OCI-LY7 (cell line): ENCODE measurements at regions not wholly inside any gene's neighbourhood (a gene's known extent, or its start where the extent isn't known, plus 50 kb on each side); places are given as distances from the start of the nearest gene placed in this dataset.

Source experiments
- CTCF ChIP-seq: fragments of 200-600 bp; sonication (generic); conservative IDR thresholded peaks from 2 replicates; pipeline ENCODE4 v1.5.1; 2014; ENCODE audit warnings: mild to moderate bottlenecking, antibody characterized with exemption, low read length, moderate library complexity, mixed read lengths
- EZH2phosphoT487 ChIP-seq: fragments of 200-600 bp; sonication (generic); IDR thresholded peaks from 2 replicates; pipeline ENCODE4 v1.6.1; 2018; ENCODE audit warnings: low read depth, borderline replicate concordance, mild to moderate bottlenecking, mixed run types, antibody characterized with exemption, low read length, moderate library complexity, mixed read lengths

- no peak for TF ChIP-seq CTCF
- no peak for TF ChIP-seq EZH2phosphoT487
Measured at GRCh38 chr4:137293281-137293680, 239.0 kb downstream of the PCDH18 start.
